Panc1 (cell line): ENCODE measurements at regions not wholly inside any gene's neighbourhood (a gene's known extent, or its start where the extent isn't known, plus 50 kb on each side); places are given as distances from the start of the nearest gene placed in this dataset.

Source experiments
- ATAC-seq: fragments of 200-7000 bp; cut with Tn5 transposase; 2 replicates; pipeline ENCODE4 v1.9.1; 2020; ENCODE audit warnings: mild to moderate bottlenecking, moderate library complexity
- BruUV-seq: library from RNA; stranded (reverse); fragments of 400-500 nt; replicated peaks from 2 replicates; lab custom pipeline; 2021; lab: Mats Ljungman, UMichigan
- CTCF ChIA-PET: fragments of 300-600 bp; sonication (Branson Sonifier 250); formaldehyde crosslinking; loops from one replicate; lab custom pipeline; 2022; ENCODE audit warnings: antibody characterized with exemption; lab: Charles Lee
- POLR2A ChIA-PET: fragments of 300-600 bp; sonication (Branson Sonifier 250); formaldehyde crosslinking; loops from one replicate; lab custom pipeline; 2022; ENCODE audit warnings: antibody characterized with exemption; lab: Charles Lee
- DNase-seq: peaks from one replicate; pipeline ENCODE4 v3.0.0-alpha.2; 2010; ENCODE audit warnings: low read depth, low spot score
- H3K27ac ChIP-seq: 2 replicates; pipeline ENCODE4 v1.5.1; 2011; ENCODE audit warnings: mild to moderate bottlenecking, low read length, inconsistent platforms
- H3K27me3 ChIP-seq: fragments of 200-500 bp; sonication (Bioruptor generic); 2 replicates; pipeline ENCODE4 v1.6.0; 2014; ENCODE audit warnings: low read length, inconsistent platforms; ENCODE audit not compliant: control insufficient read depth, insufficient read depth
- H3K36me3 ChIP-seq: fragments of 200-500 bp; sonication (Bioruptor generic); 2 replicates; pipeline ENCODE4 v1.5.1; 2014; ENCODE audit warnings: inconsistent platforms, mild to moderate bottlenecking, low read length, moderate library complexity; ENCODE audit not compliant: control insufficient read depth, insufficient read depth
- H3K4me1 ChIP-seq: 2 replicates; pipeline ENCODE4 v1.5.1; 2011; ENCODE audit warnings: inconsistent platforms, mild to moderate bottlenecking, low read length, moderate library complexity; ENCODE audit not compliant: control insufficient read depth, insufficient read depth
- H3K4me3 ChIP-seq, 2 experiments: 2 replicates each; pipeline ENCODE4 v1.5.1; 2011 to 2012; ENCODE audit warnings: low read depth in 2 of 2, low read length in 2 of 2, mild to moderate bottlenecking in 2 of 2, inconsistent platforms in 1 of 2, moderate library complexity in 1 of 2
- H3K9me3 ChIP-seq: fragments of 200-500 bp; sonication (Bioruptor generic); 2 replicates; pipeline ENCODE4 v1.5.1; 2014; ENCODE audit warnings: low read depth, mild to moderate bottlenecking, inconsistent platforms, low read length, moderate library complexity; ENCODE audit not compliant: control insufficient read depth, insufficient read depth
- SIN3A ChIP-seq: IDR thresholded peaks from 2 replicates; pipeline ENCODE4 v1.6.1; 2012; ENCODE audit warnings: low read depth, mild to moderate bottlenecking, low read length, moderate library complexity, borderline replicate concordance; ENCODE audit not compliant: insufficient read depth
- TCF7L2 ChIP-seq: IDR thresholded peaks from 2 replicates; pipeline ENCODE4 v1.6.1; 2011; ENCODE audit warnings: mild to moderate bottlenecking, low read depth, low read length, inconsistent platforms
- in situ Hi-C: cut with HindIII; loops from 2 replicates; pipeline ENCODE4 v1.10.0; 2016; ENCODE audit warnings: low sequenced_read_pairs, low pct_unique_long_range_greater_than_20kb
- intact Hi-C: fragments of 100-400 bp; cut with micrococcal nuclease; formaldehyde crosslinking; loops from one replicate; pipeline ENCODE4 v1.10.0; 2022; ENCODE audit not compliant: unreplicated experiment
- TF ChIP-seq, protein P1 (sequence below): fragments of 450-650 bp; IDR thresholded peaks from 2 replicates; pipeline ENCODE4 v1.5.1; 2017; ENCODE audit warnings: mild to moderate bottlenecking
- TF ChIP-seq, protein P2 (sequence below), 2 experiments: IDR thresholded peaks; 2 replicates each; pipeline ENCODE4 v1.6.1; 2011 to 2012; ENCODE audit warnings: low read depth in 2 of 2, control low read depth in 1 of 2, low read length in 1 of 2, mild to moderate bottlenecking in 1 of 2, moderate library complexity in 1 of 2; ENCODE audit not compliant: insufficient read depth in 1 of 2

DNA sequence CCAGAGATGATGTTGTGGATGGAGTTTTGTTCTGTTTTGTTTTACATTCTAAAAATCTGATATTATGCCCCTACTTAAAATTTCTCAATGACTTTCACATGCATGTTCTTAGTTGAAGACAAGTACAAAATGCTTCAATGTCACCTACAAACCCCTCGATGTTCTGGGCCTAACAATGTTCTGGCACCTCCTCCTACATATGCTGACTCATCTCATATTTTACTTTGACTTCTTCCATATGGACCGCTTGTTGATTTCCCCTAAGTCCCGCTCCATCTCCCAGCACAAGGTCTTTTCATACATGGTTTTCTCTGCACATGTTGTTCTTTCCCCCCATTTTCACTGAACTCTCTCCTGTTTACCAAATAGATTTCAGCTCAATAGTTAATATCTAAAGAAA is 441.4 kb downstream of the CNTN6 start:
- BruUV-seq, result no TSS peak
- ChIA-PET POLR2A (no interaction called here), CTCF (no interaction called here)
- no peaks in the 10 kb centered on the region for H3K27me3 ChIP-seq
- no peak for TF ChIP-seq SIN3A
- ATAC-seq (no peak), DNase-seq (no peak)
- in situ Hi-C loops (no loop called here), intact Hi-C loops (no loop called here)
- no peak overlapping the region for H3K27ac ChIP-seq
- H3K4me1 ChIP-seq, result no peaks in the 10 kb centered on the region
- H3K36me3 ChIP-seq, result no peaks in the 10 kb centered on the region
- no peak overlapping the region for H3K4me3 ChIP-seq
- no peaks in the 10 kb centered on the region for H3K9me3 ChIP-seq

DNA sequence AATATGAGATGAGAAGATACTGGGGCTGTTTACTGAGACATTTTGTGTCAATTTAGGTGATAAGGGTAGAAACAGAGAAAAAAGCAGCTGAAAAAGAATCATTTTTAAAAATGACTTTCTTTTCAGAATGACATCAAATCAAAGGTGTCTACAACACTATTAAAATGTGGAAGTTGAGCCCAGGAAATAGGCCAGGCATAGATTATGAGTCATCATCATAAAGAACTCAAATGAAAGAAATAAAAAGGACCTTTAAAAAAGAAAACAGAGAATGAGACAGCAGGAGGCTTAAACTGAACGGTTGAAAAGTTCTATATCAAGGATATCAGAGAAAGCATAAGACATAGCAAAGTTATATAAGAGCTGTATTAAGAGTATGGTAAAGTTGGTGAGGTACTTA is 442.5 kb downstream of the CNTN6 start:
- CTCF ChIA-PET, result no interaction called here
- no peak for ATAC-seq
- Histone ChIP-seq H3K27me3 (no peaks in the 10 kb centered on the region), H3K4me3 (no peak overlapping the region), H3K9me3 (no peaks in the 10 kb centered on the region), H3K36me3 (no peaks in the 10 kb centered on the region), H3K27ac (no peak overlapping the region), H3K4me1 (no peaks in the 10 kb centered on the region)
- BruUV-seq, result no TSS peak
- POLR2A ChIA-PET, result no interaction called here
- in situ Hi-C loops (no loop called here), intact Hi-C loops (no loop called here)
- TF ChIP-seq, protein P1, sequence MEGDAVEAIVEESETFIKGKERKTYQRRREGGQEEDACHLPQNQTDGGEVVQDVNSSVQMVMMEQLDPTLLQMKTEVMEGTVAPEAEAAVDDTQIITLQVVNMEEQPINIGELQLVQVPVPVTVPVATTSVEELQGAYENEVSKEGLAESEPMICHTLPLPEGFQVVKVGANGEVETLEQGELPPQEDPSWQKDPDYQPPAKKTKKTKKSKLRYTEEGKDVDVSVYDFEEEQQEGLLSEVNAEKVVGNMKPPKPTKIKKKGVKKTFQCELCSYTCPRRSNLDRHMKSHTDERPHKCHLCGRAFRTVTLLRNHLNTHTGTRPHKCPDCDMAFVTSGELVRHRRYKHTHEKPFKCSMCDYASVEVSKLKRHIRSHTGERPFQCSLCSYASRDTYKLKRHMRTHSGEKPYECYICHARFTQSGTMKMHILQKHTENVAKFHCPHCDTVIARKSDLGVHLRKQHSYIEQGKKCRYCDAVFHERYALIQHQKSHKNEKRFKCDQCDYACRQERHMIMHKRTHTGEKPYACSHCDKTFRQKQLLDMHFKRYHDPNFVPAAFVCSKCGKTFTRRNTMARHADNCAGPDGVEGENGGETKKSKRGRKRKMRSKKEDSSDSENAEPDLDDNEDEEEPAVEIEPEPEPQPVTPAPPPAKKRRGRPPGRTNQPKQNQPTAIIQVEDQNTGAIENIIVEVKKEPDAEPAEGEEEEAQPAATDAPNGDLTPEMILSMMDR, result no peak
- no peak for TF ChIP-seq SIN3A
- DNase-seq, result no peak

DNA sequence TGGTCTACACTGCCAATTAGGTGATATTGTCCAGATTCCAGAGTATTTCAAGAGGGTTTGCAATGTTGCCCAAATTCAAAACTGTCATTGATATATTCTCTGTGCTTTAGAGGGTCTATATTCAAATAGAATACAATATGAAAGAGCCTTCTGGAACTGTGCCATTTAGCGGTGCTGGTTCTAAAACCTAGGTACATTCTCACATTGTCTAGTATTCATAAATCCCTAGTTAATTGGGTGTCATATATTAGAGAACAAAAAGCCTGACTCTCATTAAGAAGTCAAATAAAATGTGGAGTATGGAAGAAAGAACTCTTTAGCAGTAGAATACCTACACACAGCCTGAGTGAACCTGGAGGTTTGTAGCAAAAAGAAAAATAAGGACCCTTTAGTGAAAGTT is 447.9 kb downstream of the CNTN6 start:
- ChIA-PET CTCF (no interaction called here), POLR2A (no interaction called here)
- no TSS peak for BruUV-seq
- ATAC-seq (no peak), DNase-seq (no peak)
- in situ Hi-C loops, result no loop called here
- no peak overlapping the region for H3K4me3 ChIP-seq
- intact Hi-C loops, result no loop called here
- no peaks in the 10 kb centered on the region for H3K9me3 ChIP-seq
- no peaks in the 10 kb centered on the region for H3K4me1 ChIP-seq
- no peaks in the 10 kb centered on the region for H3K36me3 ChIP-seq
- no peak overlapping the region for H3K27ac ChIP-seq
- H3K27me3 ChIP-seq, result no peaks in the 10 kb centered on the region
- TF ChIP-seq, protein P1, result no peak

DNA sequence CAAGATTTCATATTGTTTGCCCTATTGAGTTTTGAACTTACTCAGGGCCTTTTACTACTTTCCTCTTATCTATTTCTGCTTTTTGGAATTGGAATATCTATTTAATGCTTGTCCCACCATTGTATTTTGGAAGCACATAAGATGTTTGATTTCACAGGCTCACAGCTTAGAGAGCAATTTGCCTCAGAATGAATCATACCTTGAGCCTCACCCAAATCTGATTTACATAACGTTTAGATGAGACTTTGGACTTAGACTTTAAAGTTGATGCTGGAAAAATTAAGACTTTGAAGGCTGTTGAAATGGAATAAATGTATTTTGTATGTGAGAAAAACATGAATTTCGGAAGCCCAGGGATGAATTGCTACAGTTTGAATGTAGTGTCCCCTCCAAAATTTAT is 458.9 kb downstream of the CNTN6 start:
- intact Hi-C loops (no loop called here), in situ Hi-C loops (no loop called here)
- CTCF ChIA-PET, result no interaction called here
- Histone ChIP-seq H3K36me3 (no peaks in the 10 kb centered on the region), H3K27me3 (no peaks in the 10 kb centered on the region), H3K4me3 (no peak overlapping the region), H3K9me3 (no peaks in the 10 kb centered on the region), H3K4me1 (no peaks in the 10 kb centered on the region), H3K27ac (no peak overlapping the region)
- ATAC-seq (no peak), DNase-seq (no peak)
- no TSS peak for BruUV-seq
- TF ChIP-seq TCF7L2, result no peak
- TF ChIP-seq, protein P2, sequence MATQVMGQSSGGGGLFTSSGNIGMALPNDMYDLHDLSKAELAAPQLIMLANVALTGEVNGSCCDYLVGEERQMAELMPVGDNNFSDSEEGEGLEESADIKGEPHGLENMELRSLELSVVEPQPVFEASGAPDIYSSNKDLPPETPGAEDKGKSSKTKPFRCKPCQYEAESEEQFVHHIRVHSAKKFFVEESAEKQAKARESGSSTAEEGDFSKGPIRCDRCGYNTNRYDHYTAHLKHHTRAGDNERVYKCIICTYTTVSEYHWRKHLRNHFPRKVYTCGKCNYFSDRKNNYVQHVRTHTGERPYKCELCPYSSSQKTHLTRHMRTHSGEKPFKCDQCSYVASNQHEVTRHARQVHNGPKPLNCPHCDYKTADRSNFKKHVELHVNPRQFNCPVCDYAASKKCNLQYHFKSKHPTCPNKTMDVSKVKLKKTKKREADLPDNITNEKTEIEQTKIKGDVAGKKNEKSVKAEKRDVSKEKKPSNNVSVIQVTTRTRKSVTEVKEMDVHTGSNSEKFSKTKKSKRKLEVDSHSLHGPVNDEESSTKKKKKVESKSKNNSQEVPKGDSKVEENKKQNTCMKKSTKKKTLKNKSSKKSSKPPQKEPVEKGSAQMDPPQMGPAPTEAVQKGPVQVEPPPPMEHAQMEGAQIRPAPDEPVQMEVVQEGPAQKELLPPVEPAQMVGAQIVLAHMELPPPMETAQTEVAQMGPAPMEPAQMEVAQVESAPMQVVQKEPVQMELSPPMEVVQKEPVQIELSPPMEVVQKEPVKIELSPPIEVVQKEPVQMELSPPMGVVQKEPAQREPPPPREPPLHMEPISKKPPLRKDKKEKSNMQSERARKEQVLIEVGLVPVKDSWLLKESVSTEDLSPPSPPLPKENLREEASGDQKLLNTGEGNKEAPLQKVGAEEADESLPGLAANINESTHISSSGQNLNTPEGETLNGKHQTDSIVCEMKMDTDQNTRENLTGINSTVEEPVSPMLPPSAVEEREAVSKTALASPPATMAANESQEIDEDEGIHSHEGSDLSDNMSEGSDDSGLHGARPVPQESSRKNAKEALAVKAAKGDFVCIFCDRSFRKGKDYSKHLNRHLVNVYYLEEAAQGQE (IDR thresholded peaks at IDR 0.05; ENCODE audit: insufficient read depth in 1 of 2, low read depth in 2 of 2, low read length in 1 of 2), result no peak
- TF ChIP-seq, protein P1, result no peak
- POLR2A ChIA-PET, result no interaction called here
